IMR-90 (cell line): ENCODE measurements at regions not wholly inside any gene's neighbourhood (a gene's known extent, or its start where the extent isn't known, plus 50 kb on each side); places are given as distances from the start of the nearest gene placed in this dataset.

ENCODE experiments used
- CEBPB ChIP-seq: IDR thresholded peaks from 2 replicates; pipeline ENCODE4 v1.6.1; 2012; ENCODE audit warnings: low read depth, low read length, improper control_type of control experiment
- CTCF ChIP-seq: conservative IDR thresholded peaks from 2 replicates; pipeline ENCODE4 v1.5.1; 2012; ENCODE audit warnings: mild to moderate bottlenecking, low read depth, low read length, improper control_type of control experiment
- MAFK ChIP-seq: IDR thresholded peaks from 2 replicates; pipeline ENCODE4 v1.6.1; 2012; ENCODE audit warnings: low read depth, low read length, improper control_type of control experiment
- POLR2A ChIP-seq: IDR thresholded peaks from 2 replicates; pipeline ENCODE4 v1.6.1; 2012; ENCODE audit warnings: mild to moderate bottlenecking, low read depth, low read length
- RAD21 ChIP-seq: IDR thresholded peaks from 2 replicates; pipeline ENCODE4 v1.6.1; 2012; ENCODE audit warnings: low read length, improper control_type of control experiment
- RCOR1 ChIP-seq: IDR thresholded peaks from 2 replicates; pipeline ENCODE4 v1.6.1; 2012; ENCODE audit warnings: mild to moderate bottlenecking, low read length, improper control_type of control experiment; ENCODE audit not compliant: insufficient replicate concordance
- RFX5 ChIP-seq: IDR thresholded peaks from 2 replicates; pipeline ENCODE4 v1.8.0; 2012; ENCODE audit warnings: low read depth, mild to moderate bottlenecking, low read length, moderate library complexity
- TF ChIP-seq, protein P1 (sequence below): fragments of 150-350 bp; IDR thresholded peaks from 2 replicates; pipeline ENCODE4 v1.6.1; 2016; ENCODE audit warnings: low read depth, mild to moderate bottlenecking, low read length, moderate library complexity, borderline replicate concordance

DNA sequence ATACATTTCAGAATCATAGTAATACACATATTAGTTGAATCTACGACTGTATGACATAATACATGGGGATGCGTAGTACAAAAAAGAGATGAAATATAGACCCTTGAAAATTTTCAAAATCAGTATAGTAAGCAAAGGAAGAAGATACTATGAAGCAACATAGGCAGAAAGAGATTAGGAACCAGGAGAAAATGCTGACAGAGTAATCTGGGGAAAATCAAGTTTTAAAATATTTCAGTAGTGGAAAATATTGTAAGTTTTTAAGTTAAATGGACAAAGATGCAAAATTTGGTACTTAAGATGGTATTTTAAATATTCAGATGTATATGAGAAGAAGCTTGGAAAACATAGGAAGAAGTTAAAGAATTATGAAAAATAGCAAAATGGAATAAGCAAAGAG lies 915.6 kb upstream of the LRFN5 start:
- no peak for TF ChIP-seq MAFK
- TF ChIP-seq CTCF, result no peak
- TF ChIP-seq RAD21, result no peak
- TF ChIP-seq, protein P1, sequence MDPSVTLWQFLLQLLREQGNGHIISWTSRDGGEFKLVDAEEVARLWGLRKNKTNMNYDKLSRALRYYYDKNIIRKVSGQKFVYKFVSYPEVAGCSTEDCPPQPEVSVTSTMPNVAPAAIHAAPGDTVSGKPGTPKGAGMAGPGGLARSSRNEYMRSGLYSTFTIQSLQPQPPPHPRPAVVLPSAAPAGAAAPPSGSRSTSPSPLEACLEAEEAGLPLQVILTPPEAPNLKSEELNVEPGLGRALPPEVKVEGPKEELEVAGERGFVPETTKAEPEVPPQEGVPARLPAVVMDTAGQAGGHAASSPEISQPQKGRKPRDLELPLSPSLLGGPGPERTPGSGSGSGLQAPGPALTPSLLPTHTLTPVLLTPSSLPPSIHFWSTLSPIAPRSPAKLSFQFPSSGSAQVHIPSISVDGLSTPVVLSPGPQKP, result no peak
- no peak for TF ChIP-seq POLR2A
- TF ChIP-seq CEBPB, result no peak
- TF ChIP-seq RFX5, result no peak
- no peak for TF ChIP-seq RCOR1
